GM19452 (cell line): ENCODE measurements at regions not wholly inside any gene's neighbourhood (a gene's known extent, or its start where the extent isn't known, plus 50 kb on each side); places are given as distances from the start of the nearest gene placed in this dataset.

Source experiments
- ATAC-seq: cut with Tn5 transposase; IDR thresholded peaks from one replicate; pipeline ENCODE4 v1.9.1; 2021; ENCODE audit not compliant: unreplicated experiment

DNA sequence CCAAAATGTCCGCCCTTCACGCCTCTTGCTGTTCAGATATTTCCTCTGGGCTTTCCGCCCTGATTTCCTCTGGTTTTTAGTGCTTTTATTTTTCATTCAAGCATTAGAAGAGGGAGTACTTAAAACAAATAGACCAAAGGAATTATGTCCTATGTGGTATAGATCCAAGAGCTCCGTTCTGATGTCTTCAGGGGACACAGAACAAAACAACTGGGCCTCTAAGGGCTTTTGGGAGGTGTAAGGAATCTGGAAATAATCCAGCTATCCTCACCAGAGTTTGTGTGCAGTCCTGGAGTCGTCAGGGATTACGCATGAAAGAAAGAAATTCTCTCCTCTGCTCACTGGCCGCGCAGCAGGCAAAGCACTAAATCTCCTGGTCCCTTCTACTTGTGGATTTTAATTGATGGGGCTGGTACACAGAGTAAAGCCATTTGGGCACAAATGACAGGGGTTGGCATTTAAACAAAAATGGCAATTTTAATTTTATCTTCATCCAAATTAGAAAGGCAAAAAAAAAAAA, 999.2 kb downstream of the ADGRL3 start:
- no peak for ATAC-seq

- ATAC-seq: no peak
Measured at GRCh38 chr4:62196338-62196737, 996.2 kb downstream of the ADGRL3 start.

DNA sequence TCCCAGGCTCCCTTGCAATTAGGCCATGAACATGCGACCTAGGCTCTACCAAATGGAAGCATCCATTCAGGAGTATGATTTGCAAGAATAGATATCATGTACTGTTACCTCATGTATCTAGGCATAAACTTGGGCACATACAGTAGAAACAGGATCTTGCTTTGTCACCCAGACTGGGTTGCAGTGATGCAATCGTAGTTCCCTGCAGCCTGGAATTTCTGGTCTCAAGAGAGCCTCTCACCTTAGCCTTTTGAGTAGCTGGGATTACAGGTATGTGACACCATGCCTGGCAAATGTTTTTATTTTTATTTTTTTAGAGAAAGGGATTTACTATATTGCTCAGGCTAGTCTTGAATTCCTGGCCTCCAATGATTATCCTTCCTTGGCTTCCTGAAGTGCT, 994.2 kb downstream of the ADGRL3 start:
- no peak for ATAC-seq

- ATAC-seq: no peak
Measured at GRCh38 chr4:62193761-62194160, 993.6 kb downstream of the ADGRL3 start.

GRCh38 chr4:62191451-62192240, 991.5 kb downstream of the ADGRL3 start:
- ATAC-seq: no peak

DNA sequence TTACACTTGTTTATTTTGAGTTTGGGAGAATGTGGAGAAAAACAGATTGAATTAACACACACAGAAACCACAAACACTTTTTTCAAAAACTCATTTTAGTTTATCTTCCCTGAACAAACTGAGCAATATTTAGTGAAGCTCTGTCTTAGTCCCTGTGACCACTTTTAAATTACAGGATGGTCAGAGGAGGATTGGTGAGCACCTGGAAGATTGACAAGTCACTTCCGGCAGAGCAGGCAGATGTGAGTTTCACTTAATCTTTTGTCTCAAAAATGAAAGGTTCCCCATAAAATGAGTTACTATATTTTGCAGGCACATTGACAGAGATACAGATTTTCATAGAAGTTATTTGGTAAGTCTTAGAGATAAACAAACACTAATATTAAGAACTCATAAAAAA, 970.1 kb downstream of the ADGRL3 start:
- ATAC-seq: no peak

DNA sequence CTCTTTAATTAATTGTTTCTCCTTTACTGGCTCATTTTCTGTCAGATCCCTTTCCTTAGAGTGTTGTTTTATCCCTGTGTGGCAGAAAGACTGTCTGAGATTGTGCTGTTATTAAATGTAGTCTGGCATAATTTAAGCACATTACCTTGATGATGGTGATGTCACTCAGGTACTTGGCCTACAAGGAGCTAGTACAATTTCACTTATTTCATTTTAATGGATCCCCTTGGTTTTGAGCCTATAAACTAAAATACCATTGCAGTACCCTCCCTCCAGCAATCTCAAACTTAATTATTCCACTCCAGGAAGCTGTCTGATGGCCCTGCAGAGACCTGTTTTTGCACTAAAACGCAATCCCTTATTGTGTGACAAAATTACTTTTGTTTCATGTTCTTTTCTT, 968.6 kb downstream of the ADGRL3 start:
- no peak for ATAC-seq

- ATAC-seq: no peak
Measured at GRCh38 chr4:62162606-62163005, 962.5 kb downstream of the ADGRL3 start.

DNA sequence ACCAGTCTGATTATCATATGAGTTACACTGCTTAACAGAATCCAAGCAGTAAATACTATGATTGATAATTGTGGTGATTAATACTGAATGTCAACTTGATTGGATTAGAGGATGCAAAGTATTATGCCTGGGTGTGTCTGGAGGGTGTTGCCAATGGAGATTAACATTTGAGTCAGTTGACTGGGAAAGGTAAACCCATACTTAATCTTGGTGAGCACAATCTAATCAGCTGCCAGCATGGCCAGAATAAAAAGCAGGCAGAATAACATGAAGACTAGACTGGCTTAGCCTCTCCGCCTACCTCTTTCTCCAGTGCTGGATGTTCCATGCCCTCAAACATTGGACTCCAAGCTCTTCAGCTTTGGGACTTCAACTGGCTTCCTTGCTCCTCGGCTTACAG, 961.3 kb downstream of the ADGRL3 start:
- ATAC-seq: no peak

- ATAC-seq: no peak
Measured at GRCh38 chr4:62159876-62160275, 959.8 kb downstream of the ADGRL3 start.

GRCh38 chr4:62159306-62159705, 959.2 kb downstream of the ADGRL3 start:
- ATAC-seq: no peak

DNA sequence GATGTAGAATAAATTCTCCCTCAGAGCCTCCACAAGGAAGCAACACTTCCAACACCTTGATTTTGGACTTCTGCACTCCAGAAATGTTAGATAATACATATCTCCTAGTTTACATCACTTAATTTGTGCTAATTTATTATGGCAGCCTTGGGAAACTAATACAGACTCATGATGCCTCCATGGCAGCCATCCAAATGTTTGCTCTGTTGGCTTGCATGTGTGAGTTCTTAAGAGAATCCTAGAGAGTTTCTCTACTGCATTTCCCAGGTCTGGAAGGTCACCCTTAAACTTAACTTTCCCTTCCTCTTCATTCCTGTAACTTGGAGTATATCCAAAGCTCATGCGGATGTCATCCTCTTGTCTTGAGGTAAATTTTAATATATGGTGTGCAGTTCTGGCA, 956.1 kb downstream of the ADGRL3 start:
- no peak for ATAC-seq

DNA sequence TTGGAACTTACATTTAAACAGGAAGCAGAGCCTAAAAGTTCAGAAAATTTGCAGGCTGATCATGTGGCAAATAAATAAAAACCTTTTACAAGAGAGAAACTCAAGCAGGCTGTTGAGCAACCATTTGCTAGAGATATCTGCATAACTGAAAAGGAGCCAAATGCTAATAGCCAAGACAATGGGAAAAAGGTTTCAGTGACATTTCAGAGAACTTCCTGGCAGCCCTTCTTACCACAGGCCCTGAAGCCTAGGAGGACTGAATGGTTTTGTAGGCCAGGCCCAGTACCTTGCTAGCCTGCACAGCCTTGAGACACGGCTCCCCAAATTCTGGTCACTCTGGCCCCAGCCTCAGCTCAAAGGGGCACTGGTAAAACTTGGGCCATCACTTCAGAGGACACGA, 945.1 kb downstream of the ADGRL3 start:
- ATAC-seq: no peak

- no peak for ATAC-seq
Measured at GRCh38 chr4:62144431-62144830, 944.3 kb downstream of the ADGRL3 start.

- no peak for ATAC-seq
Measured at GRCh38 chr4:62135565-62136156, 935.5 kb downstream of the ADGRL3 start.

DNA sequence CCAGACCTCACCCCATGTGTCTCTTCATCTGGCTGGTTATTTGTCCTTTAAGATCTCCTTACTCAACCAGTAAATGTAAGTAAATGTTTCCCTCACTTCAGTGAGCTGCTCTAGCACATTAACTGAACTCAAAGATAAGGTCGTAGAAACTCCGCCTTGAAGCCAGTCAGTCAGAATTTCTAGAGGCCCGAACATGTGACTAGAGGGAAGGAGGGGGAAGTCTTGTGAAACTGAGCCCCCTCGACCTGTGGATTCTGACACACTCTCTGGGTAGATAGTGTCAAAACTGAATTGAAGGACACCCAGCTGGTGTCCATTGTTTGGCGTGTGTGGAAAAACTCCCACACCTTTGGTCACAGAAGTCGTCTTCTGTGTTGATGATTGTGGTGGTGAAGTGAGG, 933.9 kb downstream of the ADGRL3 start:
- ATAC-seq: no peak

DNA sequence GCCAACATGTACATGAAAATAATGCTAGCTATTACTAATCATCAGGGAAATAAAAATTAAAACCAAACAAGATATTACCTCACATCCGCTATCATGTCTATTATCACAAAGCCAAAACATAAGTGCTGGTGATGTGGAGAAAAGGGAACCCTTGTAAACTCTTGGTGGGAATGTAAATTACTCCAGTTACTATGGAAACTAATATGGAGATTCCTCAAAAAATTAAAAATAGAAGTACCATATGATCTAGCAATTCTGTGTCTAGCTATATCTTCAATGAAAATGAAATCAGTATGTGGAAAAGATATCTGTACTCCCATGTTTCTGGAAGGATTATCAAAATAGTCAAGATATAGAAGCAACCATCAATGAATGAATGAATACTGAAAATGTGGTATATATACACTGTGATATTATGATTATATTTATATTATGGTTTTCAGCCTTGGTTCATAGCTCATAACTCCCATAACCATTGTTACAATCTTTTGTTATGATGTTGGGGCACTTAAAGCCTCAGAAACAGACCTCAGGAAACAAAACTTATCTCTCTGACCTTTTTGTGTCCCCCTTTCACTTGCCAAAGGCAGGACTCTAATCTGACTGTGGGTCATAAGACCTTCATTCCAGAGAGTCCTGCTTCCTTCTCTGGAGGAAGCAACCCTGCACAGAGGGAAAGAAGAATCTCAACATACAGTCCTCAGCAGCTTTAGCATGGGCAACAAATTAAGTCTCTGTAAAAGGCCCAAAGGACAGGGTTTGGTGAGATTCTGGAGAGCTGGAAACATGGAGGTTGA, 933.2 kb downstream of the ADGRL3 start:
- ATAC-seq: no peak

- no peak for ATAC-seq
Measured at GRCh38 chr4:62131049-62131448, 930.9 kb downstream of the ADGRL3 start.

DNA sequence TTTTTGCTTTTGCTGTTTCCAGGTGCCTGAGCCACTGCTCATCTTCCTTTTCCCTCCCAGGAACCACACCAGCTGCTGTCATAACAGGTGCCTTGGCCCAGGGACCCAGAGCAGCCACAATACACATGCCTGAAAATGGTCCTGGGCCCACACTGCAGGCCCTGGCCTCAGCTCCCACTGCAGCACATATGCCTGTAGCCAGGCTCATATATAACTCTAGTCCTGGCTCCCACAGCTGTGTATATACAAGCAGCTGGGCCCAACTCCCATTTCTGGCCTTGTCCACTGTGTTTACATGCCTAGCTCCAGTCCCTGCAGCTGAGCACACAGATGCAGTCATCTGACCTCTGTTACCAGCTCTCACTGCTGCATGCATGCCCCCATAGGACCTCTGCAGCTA, 930.5 kb downstream of the ADGRL3 start:
- ATAC-seq: no peak

GRCh38 chr4:62130230-62130629, 930.1 kb downstream of the ADGRL3 start:
- ATAC-seq: no peak
